GM18502 (cell line): ENCODE measurements at regions not wholly inside any gene's neighbourhood (a gene's known extent, or its start where the extent isn't known, plus 50 kb on each side); places are given as distances from the start of the nearest gene placed in this dataset.
A peak's percentile ranks its signal among the peaks of the same experiment; 100 is the strongest.
"Not testable (repeated sequence)": the region's sequence is repeated elsewhere in the genome, so short reads cannot be mapped to it uniquely, and the experiment has no call there.

Source experiments
- ATAC-seq: cut with Tn5 transposase; IDR thresholded peaks from one replicate; pipeline ENCODE4 v1.9.1; 2021; ENCODE audit warnings: mild to moderate bottlenecking; ENCODE audit not compliant: unreplicated experiment, poor library complexity

DNA sequence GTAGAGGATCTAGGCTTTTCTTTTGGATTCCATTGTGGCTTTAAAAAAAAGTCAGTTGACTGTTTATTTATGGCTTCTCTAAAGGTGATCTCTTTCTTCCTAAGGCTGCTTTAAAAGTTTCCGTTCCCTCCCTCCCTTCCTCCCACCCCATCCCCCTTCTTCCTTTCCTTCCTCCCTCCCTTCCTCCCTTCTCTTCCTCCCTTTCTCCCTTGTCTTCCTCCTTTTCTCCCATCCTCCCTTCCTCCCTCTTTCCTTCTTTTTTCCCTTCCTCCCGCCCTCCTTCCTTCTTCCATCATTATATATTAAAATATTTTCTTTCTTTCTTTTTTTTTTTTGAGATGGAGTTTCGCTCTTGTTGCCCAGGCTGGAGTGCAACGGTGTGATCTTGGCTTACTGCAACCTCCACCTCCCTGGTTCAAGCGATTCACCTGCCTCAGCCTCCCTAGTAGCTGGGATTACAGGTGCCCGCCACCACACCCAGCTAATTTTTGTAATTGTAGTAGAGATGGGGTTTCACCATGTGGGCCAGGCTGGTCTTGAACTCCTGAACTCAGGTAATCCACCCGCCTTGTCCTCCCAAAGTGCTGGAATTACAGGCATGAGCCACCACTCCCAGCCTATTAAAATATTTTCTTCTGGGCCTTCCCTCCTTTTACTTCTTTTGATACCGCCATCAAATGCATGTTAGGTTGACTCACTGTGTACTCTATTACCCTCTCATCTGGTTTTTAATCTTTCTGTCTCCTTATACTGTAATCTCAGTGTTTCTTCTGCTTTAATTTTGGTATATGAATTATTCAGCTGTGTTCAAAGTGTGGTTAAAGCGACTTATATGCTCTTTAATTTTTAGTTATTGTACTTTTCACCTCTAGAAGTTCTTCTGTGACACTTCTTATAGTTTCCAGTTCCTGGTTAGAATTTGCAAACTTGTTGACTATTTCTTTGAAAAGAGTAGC lies 59.2 kb upstream of the ATP5PO start:
- no peak for ATAC-seq

GRCh38 chr21:33973268-33973667 lies 57.7 kb upstream of the ATP5PO start:
- no peak for ATAC-seq

DNA sequence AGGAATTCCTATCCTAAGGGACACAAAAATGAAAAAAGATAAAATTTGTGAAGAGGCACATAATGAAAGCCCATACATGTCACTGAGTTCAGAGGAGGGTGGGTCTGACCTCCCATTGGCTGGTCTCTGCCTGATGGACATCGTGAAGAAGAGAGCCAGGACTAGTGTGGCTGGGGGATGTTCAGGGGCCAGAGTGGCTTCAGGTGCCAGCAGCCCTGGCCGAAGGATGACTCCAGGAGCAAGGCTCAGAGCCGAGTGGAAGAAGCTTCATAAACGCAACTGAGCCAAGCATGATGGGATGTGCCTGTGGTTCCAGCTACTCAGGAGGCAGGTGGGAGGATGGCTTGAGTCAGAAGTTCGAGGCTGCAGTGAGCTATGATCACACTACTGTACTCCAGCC lies 56.9 kb upstream of the ATP5PO start:
- no peak for ATAC-seq

- no peak for ATAC-seq
Observed at GRCh38 chr21:33971492-33972013, 55.9 kb upstream of the ATP5PO start.

- ATAC-seq, result no peak
Observed at GRCh38 chr21:33969581-33969980, 54.0 kb upstream of the ATP5PO start.

DNA sequence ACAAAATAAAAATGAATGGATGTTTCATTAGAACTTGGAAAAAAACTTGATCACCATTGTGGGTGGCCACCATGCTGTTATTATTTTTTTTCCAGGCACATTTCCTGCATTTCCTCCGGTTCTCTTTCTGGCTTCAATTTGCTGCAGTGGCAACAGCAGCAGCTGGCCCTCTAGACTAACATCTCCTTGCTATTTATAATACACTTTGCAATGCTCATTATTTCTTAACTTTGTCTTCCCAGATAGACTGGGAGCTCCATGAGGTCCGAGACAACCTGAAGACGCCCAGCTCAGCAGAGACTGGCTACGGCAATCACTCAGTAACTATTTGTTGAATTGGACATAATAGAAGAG lies 53.4 kb upstream of the ATP5PO start:
- ATAC-seq, result no peak

DNA sequence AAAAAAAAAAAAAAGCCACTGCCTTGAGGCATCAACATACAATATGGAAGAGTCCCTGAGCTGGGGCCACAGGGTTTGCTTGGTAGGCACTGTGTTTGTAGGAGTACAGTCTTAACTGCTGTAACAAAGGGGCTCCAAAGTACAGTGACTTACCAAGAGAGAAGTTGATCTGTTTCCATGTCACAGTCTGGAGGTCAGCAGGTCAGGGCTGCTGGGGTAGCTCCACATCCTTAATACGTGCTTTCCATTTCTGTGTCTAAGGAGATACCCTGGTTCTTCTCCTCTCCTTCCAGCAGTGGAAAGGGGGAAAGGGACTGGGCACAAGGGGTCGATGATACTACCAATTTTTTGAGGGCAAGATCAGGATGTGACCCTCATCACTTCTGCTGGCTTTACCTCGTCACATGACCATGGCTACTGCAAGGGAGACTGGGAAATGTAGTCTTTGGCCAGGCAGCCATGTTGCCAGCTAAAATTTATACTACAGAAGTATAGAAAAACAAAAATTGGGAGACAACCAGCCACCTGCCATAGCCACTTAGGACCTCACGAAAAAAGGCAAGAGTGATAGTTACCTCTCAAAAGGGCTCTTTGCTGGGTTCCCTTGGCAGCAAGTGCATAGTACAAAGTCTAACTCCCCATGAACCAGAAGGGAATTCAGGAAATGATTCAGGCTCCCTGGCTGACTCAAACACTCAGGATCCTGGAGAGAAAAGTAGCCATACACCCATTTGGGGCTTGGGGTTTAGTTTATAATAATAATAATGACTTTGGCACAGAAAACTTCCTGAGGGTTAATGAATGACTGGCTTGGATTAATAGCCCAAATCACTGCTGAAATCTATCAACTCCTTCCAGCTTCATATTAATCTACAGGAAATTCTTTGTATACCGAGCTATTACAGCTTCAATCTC lies 52.7 kb upstream of the ATP5PO start:
- ATAC-seq, result peak; percentile 73

- no peak for ATAC-seq
Observed at GRCh38 chr21:33967086-33967571, 51.5 kb upstream of the ATP5PO start.

- no peak for ATAC-seq
Observed at GRCh38 chr21:33966324-33966949, 50.8 kb upstream of the ATP5PO start.

- not testable (repeated sequence) for ATAC-seq
Observed at GRCh38 chr21:33965662-33966061, 50.1 kb upstream of the ATP5PO start.
